SW480 (cell line): ENCODE measurements at regions not wholly inside any gene's neighbourhood (a gene's known extent, or its start where the extent isn't known, plus 50 kb on each side); places are given as distances from the start of the nearest gene placed in this dataset.

Experiments
- DNase-seq: peaks from one replicate; pipeline ENCODE4 v3.0.0-alpha.2; 2016; ENCODE audit warnings: low spot score

- DNase-seq: no peak
Observed at GRCh38 chr7:67683628-67684027, 687.0 kb downstream of the TYW1 start.

GRCh38 chr7:67690700-67691099 is 694.1 kb downstream of the TYW1 start:
- DNase-seq: no peak

- DNase-seq: no peak
Observed at GRCh38 chr7:67692425-67692824, 695.8 kb downstream of the TYW1 start.

- no peak for DNase-seq
Observed at GRCh38 chr7:67696124-67696523, 699.5 kb downstream of the TYW1 start.

- peak; percentile 75 for DNase-seq
Observed at GRCh38 chr7:67696878-67697277, 700.2 kb downstream of the TYW1 start.

GRCh38 chr7:67698354-67698753 is 701.7 kb downstream of the TYW1 start:
- DNase-seq: no peak

- no peak for DNase-seq
Observed at GRCh38 chr7:67705850-67706249, 709.2 kb downstream of the TYW1 start.

- no peak for DNase-seq
Observed at GRCh38 chr7:67711706-67712105, 715.1 kb downstream of the TYW1 start.

GRCh38 chr7:67713451-67714056 is 716.9 kb downstream of the TYW1 start:
- DNase-seq: no peak

GRCh38 chr7:67716729-67717128 is 720.1 kb downstream of the TYW1 start:
- peak; percentile 22 for DNase-seq

GRCh38 chr7:67723591-67723990 is 727.0 kb downstream of the TYW1 start:
- DNase-seq: no peak

- no peak for DNase-seq
Observed at GRCh38 chr7:67724435-67724834, 727.8 kb downstream of the TYW1 start.

GRCh38 chr7:67724955-67725354 is 728.3 kb downstream of the TYW1 start:
- DNase-seq: no peak

- no peak for DNase-seq
Observed at GRCh38 chr7:67725423-67725822, 728.8 kb downstream of the TYW1 start.

GRCh38 chr7:67729771-67730170 is 733.1 kb downstream of the TYW1 start:
- DNase-seq: no peak

- no peak for DNase-seq
Observed at GRCh38 chr7:67731704-67732103, 735.1 kb downstream of the TYW1 start.

GRCh38 chr7:67732898-67733297 is 736.3 kb downstream of the TYW1 start:
- no peak for DNase-seq

GRCh38 chr7:67738145-67738544 is 741.5 kb downstream of the TYW1 start:
- no peak for DNase-seq

GRCh38 chr7:67738958-67739357 is 742.3 kb downstream of the TYW1 start:
- no peak for DNase-seq

GRCh38 chr7:67743501-67743900 is 746.9 kb downstream of the TYW1 start:
- DNase-seq: no peak

GRCh38 chr7:67752227-67752626 is 755.6 kb downstream of the TYW1 start:
- no peak for DNase-seq

GRCh38 chr7:67753891-67754290 is 757.3 kb downstream of the TYW1 start:
- no peak for DNase-seq

GRCh38 chr7:67754651-67755050 is 758.0 kb downstream of the TYW1 start:
- DNase-seq: no peak

- DNase-seq: no peak
Observed at GRCh38 chr7:67758551-67758950, 761.9 kb downstream of the TYW1 start.

- peak; percentile 22 for DNase-seq
Observed at GRCh38 chr7:67760971-67761370, 764.3 kb downstream of the TYW1 start.
